Stimulated activated CD4-positive, alpha-beta T cell treated with anti-CD3 and anti-CD28 coated beads, Interleukin-2, amount 100 ng/mL, for 48 hours (primary cell): ENCODE measurements at regions not wholly inside any gene's neighbourhood (a gene's known extent, or its start where the extent isn't known, plus 50 kb on each side); places are given as distances from the start of the nearest gene placed in this dataset.
"Not testable (repeated sequence)": the region's sequence is repeated elsewhere in the genome, so short reads cannot be mapped to it uniquely, and the experiment has no call there.

Experiments used
- DNase-seq, 2 donors: peaks; one replicate each; pipeline ENCODE4 v3.0.0-alpha.2; 2020

- no peak for DNase-seq
These were observed 342.1 kb downstream of the EIPR1 start for GRCh38 chr2:3035385-3036050.

- no peak for DNase-seq
These were observed 342.8 kb downstream of the EIPR1 start for GRCh38 chr2:3034856-3035255.

- no peak for DNase-seq
These were observed 343.2 kb downstream of the EIPR1 start for GRCh38 chr2:3034396-3034795.

- DNase-seq, result no peak
These were observed 344.3 kb downstream of the EIPR1 start for GRCh38 chr2:3033315-3033714.

- DNase-seq, result not testable (repeated sequence)
These were observed 346.8 kb downstream of the EIPR1 start for GRCh38 chr2:3030791-3031190.

GRCh38 chr2:3025984-3026383 is 351.6 kb downstream of the EIPR1 start:
- no peak for DNase-seq

- DNase-seq, result no peak
These were observed 352.4 kb downstream of the EIPR1 start for GRCh38 chr2:3025261-3025660.

GRCh38 chr2:3024401-3024935 is 353.1 kb downstream of the EIPR1 start:
- no peak for DNase-seq

GRCh38 chr2:3023531-3023930 is 354.1 kb downstream of the EIPR1 start:
- DNase-seq, result no peak

GRCh38 chr2:3022841-3023372 is 354.7 kb downstream of the EIPR1 start:
- no peak for DNase-seq

GRCh38 chr2:3021720-3022119 is 355.9 kb downstream of the EIPR1 start:
- DNase-seq, result no peak

- no peak for DNase-seq
These were observed 367.6 kb downstream of the EIPR1 start for GRCh38 chr2:3010001-3010400.

- DNase-seq, result no peak
These were observed 368.1 kb downstream of the EIPR1 start for GRCh38 chr2:3009483-3009882.

GRCh38 chr2:3009005-3009404 is 368.6 kb downstream of the EIPR1 start:
- DNase-seq, result no peak

- no peak for DNase-seq
These were observed 369.1 kb downstream of the EIPR1 start for GRCh38 chr2:3008561-3008960.

GRCh38 chr2:3007135-3007534 is 370.5 kb downstream of the EIPR1 start:
- no peak for DNase-seq

- no peak for DNase-seq
These were observed 371.6 kb downstream of the EIPR1 start for GRCh38 chr2:3005859-3006501.

- DNase-seq, result no peak
These were observed 375.7 kb downstream of the EIPR1 start for GRCh38 chr2:3001615-3002560.

- no peak for DNase-seq
These were observed 376.6 kb downstream of the EIPR1 start for GRCh38 chr2:3000968-3001367.

- DNase-seq, result no peak
These were observed 377.5 kb downstream of the EIPR1 start for GRCh38 chr2:3000125-3000524.

GRCh38 chr2:2998971-2999370 is 378.6 kb downstream of the EIPR1 start:
- DNase-seq, result no peak

- DNase-seq, result no peak
These were observed 384.4 kb downstream of the EIPR1 start for GRCh38 chr2:2993172-2993692.

- DNase-seq, result no peak
These were observed 385.0 kb downstream of the EIPR1 start for GRCh38 chr2:2992634-2993033.
